CD4-positive, alpha-beta T cell treated with Interleukin-15 for 4 hours (primary cell): ENCODE measurements at regions not wholly inside any gene's neighbourhood (a gene's known extent, or its start where the extent isn't known, plus 50 kb on each side); places are given as distances from the start of the nearest gene placed in this dataset.
"Not testable (repeated sequence)": the region's sequence is repeated elsewhere in the genome, so short reads cannot be mapped to it uniquely, and the experiment has no call there.

Experiments
- DNase-seq: peaks from one replicate; pipeline ENCODE4 v3.0.0-alpha.2; 2020; ENCODE audit warnings: low spot score

DNA sequence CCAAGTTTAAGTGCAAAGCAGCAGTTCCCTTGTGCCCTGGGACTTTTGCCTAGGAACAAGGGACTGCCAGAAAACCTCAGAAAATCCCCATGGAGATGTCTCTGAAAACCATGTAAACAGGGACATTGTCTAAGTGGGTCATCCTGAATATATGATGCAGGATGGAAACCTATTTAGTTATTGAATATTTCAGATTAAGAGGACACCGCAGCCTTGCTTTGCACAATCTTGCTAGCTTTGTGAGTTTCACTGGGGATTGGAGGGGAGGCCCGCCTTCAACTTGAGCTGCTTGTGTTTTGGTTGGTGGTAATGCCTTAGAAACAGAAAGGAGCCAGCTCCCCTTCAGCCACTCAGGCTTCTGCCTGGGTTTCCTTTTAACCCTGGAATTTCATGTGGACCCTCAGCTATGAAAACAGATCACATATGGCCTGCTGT, 112.8 kb downstream of the C9orf152 start:
- no peak for DNase-seq

DNA sequence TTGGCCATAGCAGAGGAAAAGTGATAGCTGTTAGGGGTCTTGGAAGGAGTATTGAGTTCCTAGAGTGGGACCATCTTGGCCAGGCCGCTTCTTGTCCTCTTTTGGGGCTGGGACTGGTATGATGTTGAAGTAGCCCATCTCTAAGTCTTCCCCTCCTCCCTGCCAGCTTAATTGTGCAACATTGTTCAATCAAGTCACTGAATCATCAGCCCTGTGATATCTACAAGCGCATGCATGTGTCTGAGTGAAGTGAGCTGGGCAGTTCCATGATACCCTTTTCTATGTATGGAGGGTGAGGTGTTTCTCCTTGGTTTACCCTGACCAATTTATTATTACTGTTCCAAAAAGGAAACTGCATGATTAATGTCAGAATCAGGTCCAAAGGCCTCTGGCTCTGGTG, 112.2 kb downstream of the C9orf152 start:
- no peak for DNase-seq

DNA sequence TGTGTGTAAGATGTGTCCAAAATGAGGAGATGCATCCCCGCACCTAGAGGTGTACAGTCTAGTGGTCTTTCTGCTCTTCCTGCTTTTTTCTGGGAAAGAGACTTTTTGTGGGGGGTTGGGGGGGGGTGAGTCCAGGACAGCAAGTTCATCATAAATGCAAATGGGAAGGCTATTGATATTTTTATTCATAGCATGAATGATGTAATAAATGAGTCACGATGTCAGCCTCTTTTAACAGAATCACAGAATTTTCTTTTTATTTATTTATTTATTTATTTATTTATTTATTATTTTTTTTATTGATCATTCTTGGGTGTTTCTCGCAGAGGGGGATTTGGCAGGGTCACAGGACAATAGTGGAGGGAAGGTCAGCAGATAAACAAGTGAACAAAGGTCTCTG, 111.3 kb downstream of the C9orf152 start:
- DNase-seq = not testable (repeated sequence)

DNA sequence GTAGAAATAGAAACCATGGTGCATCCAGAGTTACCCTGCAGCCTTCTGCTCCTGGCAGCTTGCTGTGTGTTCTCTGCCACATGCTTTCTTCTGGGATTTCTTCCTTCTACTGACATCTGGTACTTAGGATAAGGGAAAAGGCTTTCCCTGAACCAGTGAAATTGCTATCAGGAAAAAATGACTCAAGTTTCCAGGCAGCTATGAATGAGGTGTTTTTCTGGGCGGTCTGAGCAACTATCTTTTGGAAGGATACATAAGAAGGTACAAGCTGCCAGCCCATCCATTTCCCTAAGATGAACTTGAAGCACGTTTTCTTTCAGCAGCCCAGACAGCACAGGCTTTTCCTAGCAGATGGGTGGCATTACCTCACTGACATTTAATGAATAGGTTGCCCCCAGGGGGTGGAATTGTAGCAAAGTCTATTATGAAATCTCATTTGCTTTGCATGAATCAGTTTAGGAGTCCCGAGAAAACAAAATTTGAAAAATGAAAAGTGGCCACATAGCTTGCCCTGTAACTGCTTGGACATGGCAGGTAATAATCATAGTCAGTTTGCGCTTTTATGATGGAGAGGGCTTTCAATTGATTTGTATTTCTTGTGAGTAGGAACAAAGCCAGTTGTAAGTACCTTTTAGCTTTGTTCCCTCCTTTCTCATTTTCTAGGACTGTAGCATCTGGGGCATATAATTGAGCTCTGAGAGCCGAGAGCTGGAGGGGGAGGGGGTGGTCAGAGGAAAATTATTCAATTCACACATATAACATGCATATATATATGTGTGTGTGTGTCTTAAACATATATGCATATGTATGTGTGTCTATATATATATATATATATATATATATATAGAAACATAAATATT, 108.5 kb downstream of the C9orf152 start:
- no peak for DNase-seq

DNA sequence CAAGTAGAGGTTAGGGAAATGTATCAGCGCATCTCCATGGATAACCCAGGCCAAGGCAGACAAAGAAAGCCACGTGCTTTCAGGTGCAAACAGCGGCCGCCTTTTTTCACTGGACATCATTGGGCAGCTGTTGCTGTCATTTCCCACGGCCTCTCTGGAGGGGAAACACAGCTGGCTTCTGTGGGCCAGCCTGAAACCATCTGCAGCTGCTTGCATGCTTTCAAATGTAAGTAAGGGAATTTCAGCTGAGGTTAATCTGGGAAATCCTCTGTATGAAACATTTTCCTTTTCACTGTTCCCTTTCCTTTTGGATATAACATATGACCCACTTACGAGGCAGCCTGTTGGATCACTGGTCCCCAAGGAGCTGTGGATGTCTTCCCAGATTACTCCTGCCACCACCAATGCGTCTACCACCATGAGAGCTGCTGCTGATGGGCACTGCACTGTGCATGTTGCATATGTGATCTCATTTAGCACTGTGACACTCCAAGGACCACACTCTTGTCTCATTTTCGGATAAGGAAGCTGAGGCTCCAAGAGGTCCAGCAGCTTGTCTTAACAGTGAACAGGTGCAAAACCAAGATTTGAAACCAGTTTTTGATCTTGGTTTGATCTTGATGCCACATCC, 106.3 kb downstream of the C9orf152 start:
- no peak for DNase-seq

DNA sequence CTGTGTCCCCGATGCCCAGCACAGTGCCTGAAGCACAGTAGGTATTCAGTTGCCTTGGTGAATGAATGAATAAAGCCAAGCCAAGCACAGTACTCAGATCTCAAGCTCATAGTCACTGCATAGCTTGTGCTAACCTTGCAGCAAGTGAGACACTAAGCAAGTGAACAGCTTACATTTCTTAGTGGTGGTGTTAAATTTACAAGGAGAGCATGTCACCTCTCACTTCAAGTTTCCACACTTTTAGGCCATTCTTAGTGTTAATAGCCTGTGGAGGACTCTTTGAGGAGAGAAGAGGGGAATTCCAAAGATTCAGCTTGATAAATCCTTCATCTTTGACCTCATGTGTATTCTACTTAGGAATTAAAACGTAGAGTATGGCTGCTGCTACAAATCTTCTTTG, 104.7 kb downstream of the C9orf152 start:
- DNase-seq = no peak

DNA sequence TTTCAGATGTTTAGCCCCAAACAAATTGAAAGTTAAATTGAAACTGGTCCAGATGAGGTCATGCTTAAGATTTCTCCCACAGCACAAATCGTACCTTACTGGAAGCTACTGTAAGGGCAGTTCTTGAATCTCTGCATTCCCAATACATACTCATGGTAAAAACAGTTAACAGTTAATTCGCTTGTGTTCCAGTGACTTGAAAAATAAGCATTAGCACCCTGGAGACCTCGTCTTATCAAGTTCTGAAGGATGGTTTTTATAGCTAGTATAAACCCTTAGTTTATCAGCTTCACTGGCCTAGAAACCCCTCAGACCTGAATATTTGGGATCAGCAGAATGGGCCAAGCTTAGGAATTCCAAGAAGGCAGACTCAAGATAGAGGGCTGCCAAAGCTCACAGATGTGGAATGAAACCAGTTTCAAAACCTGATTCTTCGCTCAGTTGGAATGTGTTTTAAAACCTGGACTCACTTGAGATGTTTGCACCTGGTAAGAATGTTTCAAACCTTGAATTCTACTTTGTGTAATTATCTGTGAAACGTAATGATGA, 103.6 kb downstream of the C9orf152 start:
- DNase-seq = no peak

DNA sequence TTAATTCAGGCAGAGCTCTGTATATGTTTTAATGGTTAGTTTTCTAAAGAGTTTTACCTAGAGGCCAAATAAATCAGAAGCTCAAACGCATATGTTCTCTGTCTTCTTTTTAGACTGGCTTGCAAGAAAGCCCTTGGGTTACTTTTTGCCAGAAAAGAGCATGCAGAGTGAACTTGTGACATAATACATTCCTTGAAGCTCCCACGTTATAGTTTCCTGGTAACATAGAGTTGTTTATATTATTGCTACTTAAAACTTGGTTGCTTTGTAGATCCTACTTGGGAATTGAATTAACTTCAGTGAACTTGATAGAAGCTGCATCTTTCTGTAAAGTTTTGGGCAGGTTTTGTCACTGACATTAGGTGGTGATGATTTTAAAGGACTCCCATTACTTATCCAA, 102.9 kb downstream of the C9orf152 start:
- no peak for DNase-seq

DNA sequence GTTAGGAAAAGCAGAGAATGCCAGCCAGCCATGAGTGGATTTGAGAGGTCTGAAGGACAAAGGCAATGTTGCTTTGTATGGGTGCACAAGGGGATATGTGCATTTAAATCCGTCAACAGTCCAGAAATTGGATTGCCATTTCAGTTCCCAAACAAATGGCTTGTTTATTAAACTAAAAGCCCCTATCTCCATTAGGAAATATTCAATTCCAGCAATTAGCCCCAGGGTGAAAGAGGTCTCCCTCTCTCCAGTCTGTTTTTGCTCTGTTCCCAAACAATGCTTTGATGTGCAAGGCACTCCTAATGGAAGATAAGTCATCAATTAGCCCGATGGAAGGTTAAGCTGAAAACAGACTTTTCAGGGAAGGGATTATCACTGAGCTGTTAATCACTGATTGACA, 101.3 kb downstream of the C9orf152 start:
- no peak for DNase-seq

DNA sequence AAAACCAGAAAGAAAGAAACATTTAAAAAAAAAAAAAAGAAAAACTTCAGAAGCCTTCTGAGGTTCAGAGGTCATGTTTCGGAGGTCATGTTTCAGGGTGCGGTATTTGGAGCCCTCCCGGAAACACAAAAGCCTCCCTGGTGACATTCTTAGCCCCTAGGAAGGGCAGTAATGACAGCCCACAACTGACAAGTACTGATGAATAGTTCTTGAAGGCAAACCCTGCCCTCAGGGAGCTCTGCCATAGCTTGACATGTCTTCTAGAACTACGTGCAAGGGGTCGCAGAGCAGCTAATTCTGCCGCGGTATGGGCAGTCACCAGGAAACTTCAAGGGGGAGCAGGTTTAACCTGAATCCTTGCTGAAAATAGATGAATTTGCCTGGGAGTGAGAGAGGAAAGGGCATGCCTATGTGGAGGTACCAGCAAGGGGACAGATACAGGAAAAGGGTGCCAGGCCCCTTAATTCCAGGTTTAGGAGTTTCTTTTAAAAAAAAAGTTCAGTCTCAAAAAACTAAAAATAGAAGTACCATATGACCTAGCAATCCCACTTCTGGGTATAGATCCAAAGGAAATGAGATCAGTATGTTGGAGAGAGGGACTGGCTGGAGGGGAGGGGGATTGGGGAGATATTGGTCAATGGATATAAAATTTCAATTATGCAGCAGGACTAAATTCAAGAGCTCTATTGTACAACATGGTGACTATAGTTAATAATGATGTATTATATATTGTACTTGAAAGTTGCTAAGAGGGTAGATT, 98.4 kb downstream of the C9orf152 start:
- no peak for DNase-seq

DNA sequence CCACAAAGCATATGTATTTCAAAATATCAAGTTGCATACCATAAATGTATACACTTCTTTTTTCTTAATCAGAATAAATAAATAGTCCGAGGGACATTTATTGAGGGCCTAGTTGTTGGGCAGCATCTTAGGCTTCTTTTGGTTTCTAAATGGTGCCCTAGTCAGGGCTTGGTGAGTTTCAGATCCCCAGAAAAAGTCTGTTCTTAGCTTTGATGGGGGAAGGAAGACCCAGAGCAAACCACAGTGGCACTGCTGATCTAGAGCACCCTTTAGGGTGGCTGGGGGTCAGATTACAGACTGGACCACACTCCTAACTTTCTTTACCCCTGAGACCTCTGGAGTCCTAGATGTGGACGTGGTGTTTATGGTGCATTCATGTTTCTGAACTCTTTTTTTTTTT, 97.8 kb downstream of the C9orf152 start:
- DNase-seq = no peak

DNA sequence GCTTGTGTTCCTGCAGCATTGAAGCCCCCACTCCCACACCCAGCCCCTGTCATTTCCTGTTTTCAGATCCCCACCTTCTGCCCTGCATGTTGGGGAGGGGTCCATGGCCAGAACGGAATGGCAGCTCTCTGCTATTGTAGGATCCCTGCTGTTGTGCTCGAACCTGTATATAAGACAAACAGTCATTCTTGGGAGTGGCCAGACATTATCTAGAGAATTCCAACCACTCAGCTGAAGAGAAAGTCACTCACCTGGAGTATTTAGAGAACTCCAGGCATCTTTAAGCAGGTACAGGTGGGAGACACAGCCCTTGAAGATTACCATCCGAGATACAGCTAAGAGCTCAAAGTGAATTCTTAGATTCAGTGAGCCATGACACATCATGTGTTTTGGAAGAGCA, 96.1 kb downstream of the C9orf152 start:
- DNase-seq = no peak

DNA sequence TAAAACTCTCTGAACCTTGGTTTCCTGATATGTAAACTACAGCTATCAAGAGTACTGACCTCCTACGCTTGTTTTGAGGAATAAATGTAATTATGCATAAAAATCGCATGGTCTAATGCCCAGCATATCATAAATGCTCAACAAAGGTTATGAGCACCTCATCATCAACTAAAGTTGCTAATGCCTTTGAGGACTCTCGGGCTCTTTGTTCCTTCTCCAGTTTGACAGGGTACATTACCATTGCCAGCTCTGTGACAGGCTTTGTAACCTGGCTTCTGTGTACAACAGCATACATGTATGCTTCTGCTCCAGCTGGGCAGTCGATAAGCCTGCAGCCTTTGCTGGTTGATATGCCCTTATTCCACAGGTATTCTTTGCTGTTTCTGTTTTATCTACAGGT, 95.2 kb downstream of the C9orf152 start:
- no peak for DNase-seq

DNA sequence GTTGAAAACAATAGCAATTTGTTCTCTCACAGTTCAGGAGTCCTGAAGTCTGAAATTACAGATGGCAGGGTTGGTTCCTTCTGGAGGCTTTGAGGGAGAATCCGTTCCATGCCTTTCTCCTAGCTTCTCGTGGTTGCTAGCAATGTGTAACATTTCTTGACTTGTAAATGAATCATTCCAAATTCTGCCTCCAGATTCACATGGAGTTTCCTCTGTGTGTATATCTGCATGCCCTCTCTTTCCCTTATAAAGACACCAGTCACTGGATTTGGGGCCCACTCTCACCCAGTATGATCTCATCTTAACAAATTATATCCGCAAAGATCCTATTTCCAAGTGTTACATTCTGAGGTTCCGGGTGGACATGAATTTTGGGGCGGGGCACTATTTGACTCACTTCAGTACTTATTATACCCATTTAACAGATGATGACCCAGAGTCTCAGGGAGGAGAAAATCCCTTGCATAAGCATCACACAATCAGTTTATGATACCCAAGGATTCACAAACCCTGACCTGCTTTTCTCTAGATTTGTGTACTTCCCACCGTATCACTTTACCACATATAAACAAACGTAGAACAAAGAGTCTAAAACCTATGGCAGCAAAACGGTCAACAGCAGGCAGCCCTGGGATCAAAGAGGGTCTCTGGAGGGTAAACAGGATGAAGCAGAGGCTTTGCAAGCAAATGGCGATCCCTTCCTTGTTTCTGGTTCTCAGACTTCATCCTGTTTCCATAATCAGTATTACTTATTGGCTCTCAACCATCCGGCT, 93.7 kb downstream of the C9orf152 start:
- DNase-seq = no peak

DNA sequence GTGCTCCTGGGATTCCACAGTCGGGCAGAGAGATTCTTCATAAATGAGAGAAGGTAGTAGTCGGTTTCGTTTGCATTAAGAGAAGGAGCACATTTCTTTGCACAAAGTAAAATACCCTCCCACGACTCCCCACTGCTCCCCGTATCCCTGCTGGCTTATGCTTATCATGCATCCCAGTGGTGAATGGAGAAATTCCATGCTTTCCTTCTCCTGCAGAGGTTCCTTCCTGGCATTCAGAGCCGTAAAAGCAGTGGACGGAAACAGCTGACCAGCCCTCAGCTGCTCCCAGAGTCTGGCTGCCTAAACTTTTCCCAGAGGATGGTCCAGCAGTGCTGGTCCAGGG, 93.1 kb downstream of the C9orf152 start:
- DNase-seq = no peak

DNA sequence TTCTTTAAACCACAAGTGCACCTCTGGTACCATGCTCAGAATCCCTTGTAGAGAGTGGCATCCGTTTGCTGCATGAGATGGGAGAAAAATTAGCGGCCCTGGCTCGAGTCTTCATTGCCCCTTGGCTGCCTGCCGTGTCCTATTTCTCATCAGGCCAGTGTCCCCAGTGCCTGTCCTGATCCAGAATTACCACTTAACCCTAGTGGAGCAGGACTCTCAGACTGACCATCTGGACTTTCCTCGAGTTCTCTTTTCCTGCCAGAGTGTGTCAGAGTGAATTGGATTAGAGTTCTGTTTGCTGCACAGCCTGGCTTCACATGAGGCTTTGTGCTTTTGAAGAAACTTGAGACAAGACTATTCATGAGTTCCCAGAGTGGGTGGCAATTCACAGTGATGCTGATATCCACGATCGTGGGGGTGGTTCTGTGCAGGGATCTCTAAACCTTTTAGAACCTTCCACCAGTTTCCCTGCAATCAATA, 92.6 kb downstream of the C9orf152 start:
- no peak for DNase-seq

DNA sequence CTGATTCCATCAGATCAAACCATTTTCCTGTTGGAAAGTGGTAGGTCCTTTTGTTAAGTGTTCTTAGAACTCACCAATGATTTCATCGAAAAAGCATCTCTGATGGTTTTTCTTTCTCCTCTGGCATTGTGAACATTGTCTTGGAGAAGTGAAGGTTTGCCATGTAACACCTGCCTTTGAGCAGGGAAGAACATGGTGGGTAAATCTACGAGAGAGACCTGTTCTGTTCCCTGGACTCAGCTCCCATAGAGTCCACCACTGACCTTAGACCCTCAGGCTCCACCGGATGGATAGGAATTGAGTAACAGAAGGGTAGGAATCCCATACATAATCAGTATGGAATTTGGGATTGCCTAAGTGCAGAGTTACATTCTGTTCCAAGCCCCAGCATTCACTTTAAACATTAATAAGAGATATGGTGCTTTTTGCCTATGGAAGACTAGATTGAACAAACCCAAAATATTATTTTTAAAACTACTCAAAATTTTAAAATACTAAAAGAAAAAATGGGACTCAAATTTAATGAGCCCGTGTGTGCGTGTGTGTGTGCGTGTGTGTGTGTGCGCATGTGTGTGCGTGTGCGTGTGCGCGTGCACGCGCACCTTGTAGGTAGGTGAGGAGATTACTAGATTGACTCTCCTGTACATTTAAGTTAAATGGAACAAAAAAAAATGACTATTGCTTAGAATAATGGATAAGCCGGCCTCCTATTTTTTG, 92.0 kb downstream of the C9orf152 start:
- no peak for DNase-seq

DNA sequence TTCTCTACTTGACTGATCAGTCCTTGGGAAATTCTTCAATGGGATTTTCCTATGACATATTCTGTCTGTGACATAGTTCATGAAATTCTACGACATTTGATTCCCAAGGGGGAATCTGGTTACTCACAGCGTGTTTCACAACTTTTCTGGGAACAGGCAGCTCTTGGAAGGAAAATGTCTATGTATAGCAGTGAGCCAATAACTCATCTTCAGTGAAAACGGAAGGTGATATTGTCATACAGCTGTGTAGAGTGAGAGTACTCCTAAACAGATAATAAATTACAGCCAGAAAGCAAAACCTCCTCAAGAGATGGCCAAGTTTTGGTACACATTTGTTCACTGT, 91.4 kb downstream of the C9orf152 start:
- DNase-seq = no peak

DNA sequence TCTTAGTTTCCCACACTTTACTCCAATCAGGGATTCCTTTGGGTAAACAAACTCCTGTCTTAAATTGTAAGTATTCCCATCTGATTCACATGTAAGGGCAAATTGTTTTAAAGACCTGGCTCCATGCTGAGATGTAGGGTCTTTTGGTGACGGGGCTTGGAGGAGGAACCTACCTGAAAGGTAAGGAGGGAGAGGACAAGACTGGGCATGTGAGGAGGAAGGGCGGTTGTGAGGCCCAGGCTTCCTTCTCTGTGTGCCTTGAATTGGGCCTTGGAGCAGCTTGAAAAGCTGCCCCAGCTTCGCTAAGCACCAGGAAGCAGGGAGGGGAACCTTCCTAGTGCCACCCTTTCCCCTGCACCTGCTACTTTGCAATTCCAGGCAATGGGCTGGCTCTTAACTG, 86.8 kb downstream of the C9orf152 start:
- no peak for DNase-seq

DNA sequence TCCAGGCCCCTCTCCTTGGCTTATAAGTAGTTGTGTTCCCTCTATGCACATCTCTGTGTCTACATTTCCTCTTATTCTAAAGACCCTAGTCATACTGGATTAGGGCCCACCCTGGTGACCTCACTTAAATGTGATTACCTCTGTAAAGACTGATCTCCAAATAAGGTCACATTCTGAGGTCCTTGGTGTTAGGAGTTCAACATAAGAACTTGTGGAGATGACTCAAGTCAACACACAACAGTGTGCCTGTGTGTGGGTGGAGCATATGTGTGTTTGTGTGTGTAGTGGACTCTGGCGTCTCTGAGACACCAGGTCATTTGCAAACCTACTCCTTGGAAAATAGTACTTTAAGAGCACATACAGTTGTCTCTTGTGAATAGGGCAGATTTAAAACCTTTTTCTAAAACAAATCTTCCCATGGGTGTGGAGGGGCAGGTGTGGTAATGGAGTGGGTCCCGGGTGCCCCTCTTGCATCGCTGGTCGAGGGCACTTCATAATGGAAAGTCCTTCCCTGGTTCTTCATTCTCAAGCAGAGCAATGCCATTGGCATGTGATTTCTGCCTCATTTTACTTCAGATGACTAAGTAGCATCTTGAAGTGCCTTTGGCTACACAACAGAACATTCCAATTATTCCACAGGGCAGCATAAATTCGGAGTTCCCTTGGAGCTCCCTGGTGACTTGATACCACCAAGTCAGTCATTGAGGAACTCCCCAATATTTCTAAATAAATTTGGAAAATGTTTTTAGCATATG, 84.4 kb downstream of the C9orf152 start:
- DNase-seq = no peak

DNA sequence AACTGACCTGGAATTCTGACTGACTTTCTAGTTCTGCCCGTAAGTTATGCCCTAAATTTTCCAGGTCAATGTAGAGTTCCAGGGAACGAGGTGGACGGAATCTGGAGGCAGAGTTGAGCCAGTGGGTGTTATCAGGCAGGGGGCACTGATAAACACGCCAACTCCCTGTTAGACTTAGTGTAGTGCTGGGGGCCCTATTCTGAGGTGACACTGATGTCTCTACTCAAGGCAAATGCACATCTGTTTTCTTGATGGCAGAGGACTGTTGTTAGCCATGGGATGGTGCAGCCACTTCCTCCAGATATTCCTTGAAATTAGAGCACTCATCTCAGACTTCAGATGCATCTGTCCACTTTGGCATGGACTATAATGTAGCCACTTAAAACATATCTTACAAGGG, 83.5 kb downstream of the C9orf152 start:
- no peak for DNase-seq
